ENCODE measurements at regions not wholly inside any gene's neighbourhood (a gene's known extent, or its start where the extent isn't known, plus 50 kb on each side); places are given as distances from the start of the nearest gene placed in this dataset.

- TF ChIP-seq CTCF (IDR thresholded peaks at IDR 0.05; ENCODE audit: low read depth, low read length): no peak
- no peak for TF ChIP-seq POLR2A (IDR thresholded peaks at IDR 0.05; ENCODE audit: extremely low read depth, insufficient read length)
Measured at GRCh38 chr6:167235005-167235404, 56.1 kb upstream of the UNC93A start.
